ENCODE measurements at regions not wholly inside any gene's neighbourhood (a gene's known extent, or its start where the extent isn't known, plus 50 kb on each side); places are given as distances from the start of the nearest gene placed in this dataset.

DNA sequence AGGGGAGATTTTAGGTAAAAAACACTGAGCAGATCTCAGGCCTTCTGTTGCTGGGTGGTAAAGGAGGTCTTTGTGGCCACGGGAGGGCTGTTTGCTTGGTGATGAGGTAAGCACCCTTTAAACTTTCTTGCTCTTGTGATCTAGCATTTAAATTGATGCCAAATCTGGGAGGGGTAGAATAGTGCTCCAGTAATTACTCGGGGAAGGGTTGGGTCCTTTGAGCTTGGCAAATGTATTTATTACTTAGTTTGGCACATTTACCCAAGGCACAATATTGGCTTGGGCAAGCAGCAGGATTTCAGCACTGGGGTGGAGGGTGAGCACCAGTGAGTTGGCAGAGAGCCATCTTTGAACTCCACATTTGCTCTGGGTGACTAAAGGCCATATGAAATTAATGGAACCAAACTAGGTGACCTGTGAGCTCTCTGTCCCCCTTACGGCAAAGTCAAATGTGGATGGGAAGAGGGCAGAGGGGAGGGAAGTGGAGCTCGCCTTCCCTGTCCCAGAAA is 185.9 kb upstream of the ONECUT1 start:
- TF ChIP-seq, protein P1, sequence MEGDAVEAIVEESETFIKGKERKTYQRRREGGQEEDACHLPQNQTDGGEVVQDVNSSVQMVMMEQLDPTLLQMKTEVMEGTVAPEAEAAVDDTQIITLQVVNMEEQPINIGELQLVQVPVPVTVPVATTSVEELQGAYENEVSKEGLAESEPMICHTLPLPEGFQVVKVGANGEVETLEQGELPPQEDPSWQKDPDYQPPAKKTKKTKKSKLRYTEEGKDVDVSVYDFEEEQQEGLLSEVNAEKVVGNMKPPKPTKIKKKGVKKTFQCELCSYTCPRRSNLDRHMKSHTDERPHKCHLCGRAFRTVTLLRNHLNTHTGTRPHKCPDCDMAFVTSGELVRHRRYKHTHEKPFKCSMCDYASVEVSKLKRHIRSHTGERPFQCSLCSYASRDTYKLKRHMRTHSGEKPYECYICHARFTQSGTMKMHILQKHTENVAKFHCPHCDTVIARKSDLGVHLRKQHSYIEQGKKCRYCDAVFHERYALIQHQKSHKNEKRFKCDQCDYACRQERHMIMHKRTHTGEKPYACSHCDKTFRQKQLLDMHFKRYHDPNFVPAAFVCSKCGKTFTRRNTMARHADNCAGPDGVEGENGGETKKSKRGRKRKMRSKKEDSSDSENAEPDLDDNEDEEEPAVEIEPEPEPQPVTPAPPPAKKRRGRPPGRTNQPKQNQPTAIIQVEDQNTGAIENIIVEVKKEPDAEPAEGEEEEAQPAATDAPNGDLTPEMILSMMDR (conservative IDR thresholded peaks at IDR 0.05): no peak

More for the DNA sequence above, 185.9 kb upstream of the ONECUT1 start:
- Histone ChIP-seq H2BK15ac (ENCODE audit: low read depth, low read length) (no peak overlapping the region), H2AFZ (ENCODE audit: low read length) (no peak overlapping the region), H3K9me3 (ENCODE audit: control insufficient read depth, low read depth, low read length) (no peaks in the 10 kb centered on the region), H3K4ac (ENCODE audit: low read depth, low read length) (no peak overlapping the region), H3K23me2 (ENCODE audit: insufficient read length, low read depth, low read length, poor library complexity, severe bottlenecking) (no peaks in the 10 kb centered on the region), H3K4me2 (ENCODE audit: insufficient read depth, insufficient read length, low read length) (no peak overlapping the region), H2BK12ac (ENCODE audit: insufficient read length, low read depth, low read length) (no peak overlapping the region), H3K79me1 (ENCODE audit: insufficient read depth, low read depth, low read length, poor library complexity, severe bottlenecking) (no peaks in the 10 kb centered on the region), H3K9ac (ENCODE audit: extremely low read depth, insufficient read length, low read length) (no peak overlapping the region), H4K8ac (replicated peaks; ENCODE audit: insufficient read length, low read depth, low read length) (no peak overlapping the region), H3K23ac (ENCODE audit: insufficient read length, low read depth, low read length) (no peak overlapping the region), H4K20me1 (ENCODE audit: control insufficient read depth, insufficient read depth, insufficient read length) (no peaks in the 10 kb centered on the region), H3K56ac (ENCODE audit: insufficient read length, low read depth, low read length) (no peak overlapping the region), H2BK120ac (ENCODE audit: low read depth, low read length, poor library complexity, severe bottlenecking) (no peak overlapping the region), H2BK20ac (ENCODE audit: low read depth, low read length, poor library complexity, severe bottlenecking) (no peak overlapping the region), H4K5ac (ENCODE audit: insufficient read length, low read depth, low read length) (no peak overlapping the region), H3K27ac (ENCODE audit: insufficient read length, low read depth, low read length) (no peak overlapping the region), H3K14ac (ENCODE audit: insufficient read depth, low read length) (no peak overlapping the region), H4K91ac (ENCODE audit: insufficient read length, low read depth, low read length) (no peak overlapping the region), H3K79me2 (ENCODE audit: insufficient read depth, low read length) (no peaks in the 10 kb centered on the region), H2AK5ac (ENCODE audit: insufficient read length, low read length) (no peak overlapping the region), H2BK5ac (ENCODE audit: insufficient read length, low read length) (no peak overlapping the region), H3K18ac (ENCODE audit: insufficient read length, low read depth, low read length) (no peak overlapping the region), H3T11ph (ENCODE audit: low read length) (no peak overlapping the region), H3K4me1 (ENCODE audit: insufficient read depth, low read length) (no peaks in the 10 kb centered on the region), H3K27me3 (ENCODE audit: insufficient read depth, low read length) (no peaks in the 10 kb centered on the region)
- Mint-ChIP-seq H3K27ac (no peak overlapping the region), H3K4me1 (peaks cover 2 to 11% of the 10 kb centered on the region in 2 experiments; a peak in 3 of 4 replicates), H3K9me3 (no peaks in the 10 kb centered on the region), H3K27me3 (ENCODE audit: low read depth) (no peaks in the 10 kb centered on the region), H3K4me3 (no peak overlapping the region), H3K36me3 (ENCODE audit: insufficient read depth in 1 of 3, low read depth in 3 of 3) (no peaks in the 10 kb centered on the region)
- no CpG with 5 or more reads among the region's 4 CpGs for WGBS (ENCODE audit: extremely low coverage, insufficient read length, low lambda C conversion rate)
- DNase-seq: no peak
